H9 (cell line): ENCODE measurements at regions not wholly inside any gene's neighbourhood (a gene's known extent, or its start where the extent isn't known, plus 50 kb on each side); places are given as distances from the start of the nearest gene placed in this dataset.

Experiments
- DNase-seq: peaks from one replicate; pipeline ENCODE4 v3.0.0-alpha.2; 2017
- H2AFZ ChIP-seq: one replicate; pipeline ENCODE4 v1.6.1; 2013; ENCODE audit warnings: mild to moderate bottlenecking, low read length, control low read depth, moderate library complexity
- H2AK5ac ChIP-seq: 2 replicates; pipeline ENCODE4 v1.6.1; 2013; ENCODE audit warnings: low read length, control low read depth, mixed read lengths; ENCODE audit not compliant: insufficient read length
- H2BK120ac ChIP-seq: one replicate; pipeline ENCODE4 v1.6.1; 2013; ENCODE audit warnings: low read depth, mild to moderate bottlenecking, low read length, control low read depth, inconsistent platforms; ENCODE audit not compliant: poor library complexity, severe bottlenecking
- H2BK12ac ChIP-seq: 2 replicates; pipeline ENCODE4 v1.6.1; 2013; ENCODE audit warnings: low read length, control low read depth, mixed read lengths, low read depth; ENCODE audit not compliant: insufficient read length
- H2BK15ac ChIP-seq: 2 replicates; pipeline ENCODE4 v1.6.1; 2013; ENCODE audit warnings: low read depth, low read length, control low read depth
- H2BK20ac ChIP-seq: one replicate; pipeline ENCODE4 v1.6.1; 2013; ENCODE audit warnings: low read depth, mild to moderate bottlenecking, low read length, control low read depth, inconsistent platforms; ENCODE audit not compliant: poor library complexity, severe bottlenecking
- H2BK5ac ChIP-seq: 2 replicates; pipeline ENCODE4 v1.6.1; 2013; ENCODE audit warnings: low read length, control low read depth, mixed read lengths; ENCODE audit not compliant: insufficient read length
- H3K14ac ChIP-seq: 2 replicates; pipeline ENCODE4 v1.6.1; 2013; ENCODE audit warnings: low read length, control low read depth; ENCODE audit not compliant: insufficient read depth
- H3K18ac ChIP-seq: 2 replicates; pipeline ENCODE4 v1.6.1; 2013; ENCODE audit warnings: low read depth, mild to moderate bottlenecking, mixed read lengths, low read length, control low read depth; ENCODE audit not compliant: insufficient read length
- H3K23ac ChIP-seq: 2 replicates; pipeline ENCODE4 v1.6.1; 2013; ENCODE audit warnings: low read length, control low read depth, mixed read lengths, low read depth; ENCODE audit not compliant: insufficient read length
- H3K23me2 ChIP-seq: 2 replicates; pipeline ENCODE4 v1.6.1; 2013; ENCODE audit warnings: low read depth, mild to moderate bottlenecking, mixed read lengths, low read length, control low read depth; ENCODE audit not compliant: insufficient read length, poor library complexity, severe bottlenecking
- H3K27ac ChIP-seq: 2 replicates; pipeline ENCODE4 v1.5.1; 2013; ENCODE audit warnings: low read length, control low read depth, mixed read lengths, low read depth; ENCODE audit not compliant: insufficient read length
- H3K27me3 ChIP-seq: 2 replicates; pipeline ENCODE4 v1.6.1; 2013; ENCODE audit warnings: low read length, control low read depth, inconsistent platforms; ENCODE audit not compliant: insufficient read depth
- H3K4ac ChIP-seq: 2 replicates; pipeline ENCODE4 v1.6.1; 2013; ENCODE audit warnings: low read depth, mild to moderate bottlenecking, control low read depth, inconsistent platforms, low read length, moderate library complexity
- H3K4me1 ChIP-seq: 2 replicates; pipeline ENCODE4 v1.6.1; 2013; ENCODE audit warnings: low read length, control low read depth, inconsistent platforms; ENCODE audit not compliant: insufficient read depth
- H3K4me2 ChIP-seq: 2 replicates; pipeline ENCODE4 v1.6.1; 2013; ENCODE audit warnings: low read length, control low read depth, mixed read lengths; ENCODE audit not compliant: insufficient read length, insufficient read depth
- H3K56ac ChIP-seq: 2 replicates; pipeline ENCODE4 v1.6.1; 2013; ENCODE audit warnings: low read depth, mild to moderate bottlenecking, mixed read lengths, low read length, control low read depth; ENCODE audit not compliant: insufficient read length
- H3K79me1 ChIP-seq: 2 replicates; pipeline ENCODE4 v1.6.1; 2013; ENCODE audit warnings: low read depth, mild to moderate bottlenecking, moderate library complexity, low read length, control low read depth, inconsistent platforms; ENCODE audit not compliant: insufficient read depth, poor library complexity, severe bottlenecking
- H3K79me2 ChIP-seq: 2 replicates; pipeline ENCODE4 v1.6.1; 2013; ENCODE audit warnings: low read length, control low read depth, inconsistent platforms; ENCODE audit not compliant: insufficient read depth
- H3K9ac ChIP-seq: 2 replicates; pipeline ENCODE4 v1.6.1; 2013; ENCODE audit warnings: low read length, control low read depth, mixed read lengths; ENCODE audit not compliant: insufficient read length; ENCODE audit errors: extremely low read depth
- H3K9me3 ChIP-seq: one replicate; pipeline ENCODE4 v1.6.1; 2013; ENCODE audit warnings: low read depth, low read length, inconsistent platforms; ENCODE audit not compliant: control insufficient read depth
- H3T11ph ChIP-seq: one replicate; pipeline ENCODE4 v1.6.1; 2013; ENCODE audit warnings: mild to moderate bottlenecking, low read length, control low read depth, inconsistent platforms
- H4K20me1 ChIP-seq: one replicate; pipeline ENCODE4 v1.6.1; 2013; ENCODE audit not compliant: control insufficient read depth, insufficient read length, insufficient read depth
- H4K5ac ChIP-seq: 2 replicates; pipeline ENCODE4 v1.6.1; 2013; ENCODE audit warnings: low read depth, mild to moderate bottlenecking, mixed read lengths, low read length, control low read depth; ENCODE audit not compliant: insufficient read length
- H4K8ac ChIP-seq: replicated peaks from 2 replicates; pipeline ENCODE4 v1.6.1; 2013; ENCODE audit warnings: low read length, control low read depth, mixed read lengths, low read depth; ENCODE audit not compliant: insufficient read length
- H4K91ac ChIP-seq: 2 replicates; pipeline ENCODE4 v1.6.1; 2013; ENCODE audit warnings: low read depth, mild to moderate bottlenecking, moderate library complexity, mixed read lengths, low read length, control low read depth; ENCODE audit not compliant: insufficient read length
- H3K27ac Mint-ChIP-seq, 3 experiments: 2 replicates in 2 of 3; 3 replicates in 1 of 3; pipeline ENCODE4 v1.8.0; 2020 to 2021; ENCODE audit warnings: mixed read lengths in 3 of 3, mild to moderate bottlenecking in 1 of 3, moderate library complexity in 1 of 3
- H3K27me3 Mint-ChIP-seq: 2 replicates; pipeline ENCODE4 v1.8.0; 2021; ENCODE audit warnings: low read depth, mild to moderate bottlenecking, moderate library complexity, mixed read lengths
- H3K36me3 Mint-ChIP-seq, 3 experiments: 2 replicates in 2 of 3; 3 replicates in 1 of 3; pipeline ENCODE4 v1.8.0; 2020 to 2021; ENCODE audit warnings: low read depth in 3 of 3, mixed read lengths in 3 of 3; ENCODE audit not compliant: insufficient read depth in 1 of 3
- H3K4me1 Mint-ChIP-seq, 2 experiments: 2 replicates each; pipeline ENCODE4 v1.8.0; 2020; ENCODE audit warnings: mixed read lengths in 2 of 2
- H3K4me3 Mint-ChIP-seq, 2 experiments: 2 replicates in 1 of 2; 3 replicates in 1 of 2; pipeline ENCODE4 v1.8.0; 2020 to 2021; ENCODE audit warnings: mild to moderate bottlenecking in 2 of 2, mixed read lengths in 2 of 2, moderate library complexity in 1 of 2
- H3K9me3 Mint-ChIP-seq, 2 experiments: 2 replicates in 1 of 2; 3 replicates in 1 of 2; pipeline ENCODE4 v1.8.0; 2020; ENCODE audit warnings: mild to moderate bottlenecking in 2 of 2, mixed read lengths in 2 of 2, moderate library complexity in 1 of 2
- TF ChIP-seq, protein P1 (sequence below): fragments of 200-600 bp; sonication (generic); conservative IDR thresholded peaks from 3 replicates; pipeline ENCODE4 v1.8.0; 2021; ENCODE audit warnings: antibody characterized with exemption, mild to moderate bottlenecking

DNA sequence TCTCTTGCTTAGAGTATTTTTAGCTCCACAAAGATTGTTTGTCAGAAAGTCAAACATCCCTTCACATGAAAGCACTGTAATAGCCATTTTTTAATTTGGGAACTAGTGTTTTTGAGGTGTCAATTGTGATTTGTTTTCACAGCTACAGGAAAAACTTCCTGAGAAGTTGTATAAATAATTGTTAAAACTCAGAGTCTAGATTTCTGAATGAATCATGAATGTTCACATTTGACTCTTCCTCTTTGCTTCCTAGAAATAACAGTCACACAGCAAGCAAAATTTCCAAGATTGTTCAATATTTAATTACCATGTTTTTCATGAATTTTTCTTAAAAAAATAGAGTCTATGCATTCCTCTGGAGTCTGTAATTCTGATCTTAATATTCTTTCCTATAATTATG is 156.9 kb upstream of the SLC7A11 start:
- Mint-ChIP-seq H3K4me3 (no peak overlapping the region), H3K36me3 (no peaks in the 10 kb centered on the region), H3K9me3 (no peaks in the 10 kb centered on the region), H3K4me1 (peaks cover 12 to 14% of the 10 kb centered on the region in 2 experiments), H3K27ac (no peak overlapping the region), H3K27me3 (peaks cover 16% of the 10 kb centered on the region)
- H4K5ac ChIP-seq, result no peak overlapping the region
- H3K9ac ChIP-seq, result no peak overlapping the region
- no peak for DNase-seq
- no peak overlapping the region for H4K91ac ChIP-seq
- H3K4me2 ChIP-seq, result no peak overlapping the region
- no peaks in the 10 kb centered on the region for H3K79me1 ChIP-seq
- no peaks in the 10 kb centered on the region for H3K27me3 ChIP-seq
- no peak overlapping the region for H3T11ph ChIP-seq
- H2BK20ac ChIP-seq, result no peak overlapping the region
- H3K56ac ChIP-seq, result no peak overlapping the region
- no peak overlapping the region for H2BK5ac ChIP-seq
- H3K14ac ChIP-seq, result no peak overlapping the region
- no peak overlapping the region for H4K8ac ChIP-seq
- H3K23ac ChIP-seq, result no peak overlapping the region
- H4K20me1 ChIP-seq, result no peaks in the 10 kb centered on the region
- H2AFZ ChIP-seq, result no peak overlapping the region
- H3K9me3 ChIP-seq, result no peaks in the 10 kb centered on the region
- no peaks in the 10 kb centered on the region; the same call in 1 of the 2 replicates for H3K4me1 ChIP-seq
- no peaks in the 10 kb centered on the region for H3K79me2 ChIP-seq
- no peak overlapping the region for H2BK120ac ChIP-seq
- H2AK5ac ChIP-seq, result no peak overlapping the region
- no peak overlapping the region for H2BK15ac ChIP-seq
- TF ChIP-seq, protein P1, sequence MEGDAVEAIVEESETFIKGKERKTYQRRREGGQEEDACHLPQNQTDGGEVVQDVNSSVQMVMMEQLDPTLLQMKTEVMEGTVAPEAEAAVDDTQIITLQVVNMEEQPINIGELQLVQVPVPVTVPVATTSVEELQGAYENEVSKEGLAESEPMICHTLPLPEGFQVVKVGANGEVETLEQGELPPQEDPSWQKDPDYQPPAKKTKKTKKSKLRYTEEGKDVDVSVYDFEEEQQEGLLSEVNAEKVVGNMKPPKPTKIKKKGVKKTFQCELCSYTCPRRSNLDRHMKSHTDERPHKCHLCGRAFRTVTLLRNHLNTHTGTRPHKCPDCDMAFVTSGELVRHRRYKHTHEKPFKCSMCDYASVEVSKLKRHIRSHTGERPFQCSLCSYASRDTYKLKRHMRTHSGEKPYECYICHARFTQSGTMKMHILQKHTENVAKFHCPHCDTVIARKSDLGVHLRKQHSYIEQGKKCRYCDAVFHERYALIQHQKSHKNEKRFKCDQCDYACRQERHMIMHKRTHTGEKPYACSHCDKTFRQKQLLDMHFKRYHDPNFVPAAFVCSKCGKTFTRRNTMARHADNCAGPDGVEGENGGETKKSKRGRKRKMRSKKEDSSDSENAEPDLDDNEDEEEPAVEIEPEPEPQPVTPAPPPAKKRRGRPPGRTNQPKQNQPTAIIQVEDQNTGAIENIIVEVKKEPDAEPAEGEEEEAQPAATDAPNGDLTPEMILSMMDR, result no peak
- H3K27ac ChIP-seq, result no peak overlapping the region
- H2BK12ac ChIP-seq, result no peak overlapping the region
- no peaks in the 10 kb centered on the region for H3K23me2 ChIP-seq
- H3K4ac ChIP-seq, result no peak overlapping the region
- no peak overlapping the region for H3K18ac ChIP-seq
